ENCODE measurements at regions not wholly inside any gene's neighbourhood (a gene's known extent, or its start where the extent isn't known, plus 50 kb on each side); places are given as distances from the start of the nearest gene placed in this dataset.

- no peak for ATAC-seq
- no peaks in the 10 kb centered on the region for H3K9me3 ChIP-seq
- H3K27ac ChIP-seq: no peak overlapping the region
- no peak overlapping the region for H3K4me3 ChIP-seq
- peaks cover 18 to 23% of the 10 kb centered on the region in 2 donors for H3K4me1 ChIP-seq
- no peak for TF ChIP-seq CTCF (IDR thresholded peaks at IDR 0.05 in 4 of 5, conservative IDR thresholded peaks at IDR 0.05 in 1 of 5)
- no peak for TF ChIP-seq POLR2A (IDR thresholded peaks at IDR 0.05)
- intact Hi-C loops (cut with DNase I; ENCODE audit: low total_unique reads): loop anchor here (5.0 kb wide), 1 partner anchor 147 kb away; the partner anchor contains the start of gene GPC1
- H3K27me3 ChIP-seq: no peaks in the 10 kb centered on the region
- in situ Hi-C loops (cut with MboI; ENCODE audit: low sequenced_read_pairs in 4 of 4): no loop called here
- no peak for DNase-seq
- H3K36me3 ChIP-seq: no peaks in the 10 kb centered on the region
Observed at GRCh38 chr2:240289701-240290431, 145.6 kb upstream of the GPC1 start.

DNA sequence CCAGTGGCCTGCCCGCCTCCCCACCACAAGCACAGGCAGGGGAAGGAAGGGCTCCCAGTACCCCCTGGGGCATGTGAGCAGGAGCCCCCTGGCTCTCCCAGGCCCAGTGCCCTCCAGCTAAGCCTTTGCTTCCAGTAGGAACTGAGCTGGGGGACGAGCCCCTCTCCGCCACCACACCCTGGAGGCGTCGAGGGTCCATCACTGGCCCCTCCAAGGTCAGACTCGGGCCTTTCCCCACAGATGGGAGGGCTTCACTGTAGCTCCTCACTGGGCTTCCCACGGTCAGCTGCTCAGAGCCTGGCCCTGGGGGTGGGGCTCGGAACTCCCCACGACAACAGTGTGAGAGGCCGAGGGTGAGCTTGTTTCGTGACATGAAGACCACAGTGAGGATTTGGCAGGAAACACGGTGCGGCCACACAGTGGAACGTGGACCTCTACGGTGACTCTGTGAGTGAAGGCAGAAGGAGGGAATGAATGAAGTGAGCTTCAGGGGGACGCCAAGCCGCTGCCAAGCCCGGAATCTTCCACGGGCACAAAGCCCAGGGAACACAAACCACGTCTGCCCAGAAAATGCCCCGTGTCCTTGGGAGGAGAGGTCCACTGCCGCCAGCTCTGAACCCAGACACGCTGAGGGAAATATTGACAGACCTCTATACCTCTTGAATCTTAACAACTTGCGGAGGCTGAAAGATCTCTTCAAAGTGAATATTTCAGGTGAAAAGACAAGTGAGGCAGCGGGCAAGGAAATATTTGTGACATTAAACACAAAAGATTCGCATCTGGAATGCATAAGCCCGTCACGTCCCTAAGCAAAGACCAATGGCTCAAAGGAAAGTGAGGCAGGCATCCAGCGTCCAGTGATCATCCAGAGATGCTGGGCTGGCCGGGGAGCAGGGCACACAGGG lies 144.8 kb upstream of the GPC1 start:
- intact Hi-C loops (cut with DNase I; ENCODE audit: low total_unique reads) (loop anchor here (5.0 kb wide), 1 partner anchor 147 kb away; the partner anchor contains the start of gene GPC1), in situ Hi-C loops (cut with MboI; ENCODE audit: low sequenced_read_pairs in 4 of 4) (no loop called here)
- H3K27me3 ChIP-seq: no peaks in the 10 kb centered on the region
- H3K4me3 ChIP-seq: no peak overlapping the region
- TF ChIP-seq POLR2A (IDR thresholded peaks at IDR 0.05) (no peak), CTCF (IDR thresholded peaks at IDR 0.05 in 4 of 5, conservative IDR thresholded peaks at IDR 0.05 in 1 of 5) (no peak)
- ATAC-seq (no peak), DNase-seq (no peak)
- H3K9me3 ChIP-seq: no peaks in the 10 kb centered on the region
- H3K36me3 ChIP-seq: no peaks in the 10 kb centered on the region
- no peak overlapping the region for H3K27ac ChIP-seq
- H3K4me1 ChIP-seq: peaks cover 18 to 25% of the 10 kb centered on the region in 2 donors

DNA sequence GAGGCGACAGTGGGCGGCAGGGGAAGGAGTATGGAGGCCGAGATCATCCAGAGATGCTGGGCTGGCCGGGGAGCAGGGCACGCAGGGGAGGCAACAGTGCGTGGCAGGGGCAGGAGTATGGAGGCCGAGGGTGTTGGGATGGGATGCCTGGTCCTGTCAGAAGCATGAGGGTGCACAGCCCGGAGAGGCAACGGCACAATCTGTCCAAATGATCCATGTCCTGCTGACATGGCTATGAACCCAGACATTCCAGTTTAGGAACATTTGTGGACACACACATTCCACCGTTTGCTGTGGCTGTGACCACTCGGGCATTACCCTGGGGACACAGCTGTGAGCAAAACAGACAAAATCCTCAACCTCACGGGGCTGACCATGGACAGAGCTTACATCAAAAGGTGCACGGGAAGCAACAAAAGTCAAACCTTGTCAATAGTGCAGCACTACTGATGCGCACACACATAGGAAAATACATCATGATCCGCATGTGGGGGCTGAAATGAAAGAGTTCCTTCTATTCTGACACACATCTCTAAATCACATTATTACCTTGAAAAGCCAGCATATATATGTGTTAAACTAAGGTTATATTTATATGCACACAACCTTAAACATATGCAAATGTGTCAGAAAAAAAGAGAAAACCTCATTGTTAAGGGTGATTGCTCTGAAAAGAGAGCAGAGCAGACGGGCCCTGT lies 144.0 kb upstream of the GPC1 start:
- no peaks in the 10 kb centered on the region for H3K36me3 ChIP-seq
- ATAC-seq (no peak), DNase-seq (no peak)
- H3K27me3 ChIP-seq: no peaks in the 10 kb centered on the region
- in situ Hi-C loops (cut with MboI; ENCODE audit: low sequenced_read_pairs in 4 of 4) (no loop called here), intact Hi-C loops (cut with DNase I; ENCODE audit: low total_unique reads) (loop anchor here (5.0 kb wide), 1 partner anchor 146 kb away; the partner anchor contains the start of gene GPC1)
- TF ChIP-seq POLR2A (IDR thresholded peaks at IDR 0.05) (no peak), CTCF (IDR thresholded peaks at IDR 0.05 in 4 of 5, conservative IDR thresholded peaks at IDR 0.05 in 1 of 5) (no peak)
- no peak overlapping the region for H3K27ac ChIP-seq
- no peaks in the 10 kb centered on the region for H3K9me3 ChIP-seq
- H3K4me1 ChIP-seq: peaks cover 18 to 25% of the 10 kb centered on the region in 2 donors
- H3K4me3 ChIP-seq: no peak overlapping the region

DNA sequence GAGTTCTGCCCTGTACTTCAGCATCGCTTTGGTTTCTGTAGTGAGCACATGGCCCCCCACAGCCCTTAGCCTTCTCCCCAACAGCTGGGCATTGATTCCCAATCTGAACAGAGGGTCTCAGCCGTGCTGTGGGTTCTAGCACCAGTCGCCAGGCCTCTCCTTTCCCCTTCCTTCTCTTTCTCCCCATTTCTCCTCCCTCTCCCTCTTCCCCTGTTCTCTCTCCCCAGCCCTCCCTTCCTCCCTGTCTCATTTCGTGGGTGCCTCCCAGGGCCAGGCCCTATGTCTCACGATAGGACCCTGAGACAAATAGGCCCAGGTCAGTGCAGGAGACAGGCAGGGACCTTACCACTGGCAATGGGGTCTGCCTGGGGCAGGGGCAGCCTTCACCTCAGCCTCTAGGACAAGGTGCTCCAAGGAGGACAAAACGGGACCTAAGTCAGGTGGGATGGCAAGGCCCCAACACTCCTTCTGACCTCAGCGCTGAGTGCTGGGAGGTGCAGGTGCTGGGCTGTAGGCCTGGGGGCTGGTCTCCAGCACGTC lies 143.4 kb upstream of the GPC1 start:
- TF ChIP-seq CTCF (IDR thresholded peaks at IDR 0.05 in 4 of 5, conservative IDR thresholded peaks at IDR 0.05 in 1 of 5): no peak
- no peak for TF ChIP-seq POLR2A (IDR thresholded peaks at IDR 0.05)
- no peak for DNase-seq
- H3K36me3 ChIP-seq: no peaks in the 10 kb centered on the region
- no peaks in the 10 kb centered on the region for H3K9me3 ChIP-seq
- in situ Hi-C loops (cut with MboI; ENCODE audit: low sequenced_read_pairs in 4 of 4): no loop called here
- H3K27ac ChIP-seq: no peak overlapping the region
- H3K27me3 ChIP-seq: no peaks in the 10 kb centered on the region
- peaks cover 18 to 25% of the 10 kb centered on the region in 2 donors for H3K4me1 ChIP-seq
- H3K4me3 ChIP-seq: no peak overlapping the region
- no peak for ATAC-seq
- intact Hi-C loops (cut with DNase I; ENCODE audit: low total_unique reads): loop anchor here (5.0 kb wide), 1 partner anchor 145 kb away; the partner anchor contains the start of gene GPC1

Data from gastrocnemius medialis (tissue), 4 donors.